Activated T-helper 17 cell treated with anti-CD3 and anti-CD28 coated beads, Interleukin-2, amount 50 U/mL, for 72 hours (primary cell): ENCODE measurements at regions not wholly inside any gene's neighbourhood (a gene's known extent, or its start where the extent isn't known, plus 50 kb on each side); places are given as distances from the start of the nearest gene placed in this dataset.
"Not testable (repeated sequence)": the region's sequence is repeated elsewhere in the genome, so short reads cannot be mapped to it uniquely, and the experiment has no call there.

Experiments
- ATAC-seq: fragments of 150-1000 bp; cut with Tn5 transposase; replicated peaks from 2 replicates; pipeline ENCODE4 v1.10.0; 2021; ENCODE audit warnings: mild to moderate bottlenecking, moderate library complexity
- H3K27ac Mint-ChIP-seq: one replicate; pipeline ENCODE4 v1.8.0; 2022; ENCODE audit warnings: mixed read lengths
- H3K27me3 Mint-ChIP-seq: one replicate; pipeline ENCODE4 v1.8.0; 2022; ENCODE audit warnings: mixed read lengths
- H3K36me3 Mint-ChIP-seq: one replicate; pipeline ENCODE4 v1.8.0; 2022; ENCODE audit warnings: low read depth, mild to moderate bottlenecking, mixed read lengths
- H3K4me1 Mint-ChIP-seq: one replicate; pipeline ENCODE4 v1.8.0; 2022; ENCODE audit warnings: mixed read lengths
- H3K4me3 Mint-ChIP-seq: one replicate; pipeline ENCODE4 v1.8.0; 2022; ENCODE audit warnings: mild to moderate bottlenecking, mixed read lengths
- H3K9me3 Mint-ChIP-seq: one replicate; pipeline ENCODE4 v1.8.0; 2022; ENCODE audit warnings: mixed read lengths

- Mint-ChIP-seq H3K27ac (no peak overlapping the region), H3K4me3 (no peak overlapping the region), H3K4me1 (no peaks in the 10 kb centered on the region), H3K36me3 (no peaks in the 10 kb centered on the region), H3K27me3 (no peaks in the 10 kb centered on the region), H3K9me3 (peaks cover 20% of the 10 kb centered on the region)
- no peak for ATAC-seq
Measured at GRCh38 chr5:100682625-100683024, 147.5 kb downstream of the FAM174A start.

- Mint-ChIP-seq H3K27me3 (no peaks in the 10 kb centered on the region), H3K36me3 (no peaks in the 10 kb centered on the region), H3K27ac (no peak overlapping the region), H3K4me1 (no peaks in the 10 kb centered on the region), H3K9me3 (peaks cover 20% of the 10 kb centered on the region), H3K4me3 (no peak overlapping the region)
- ATAC-seq = no peak
Measured at GRCh38 chr5:100683881-100684280, 148.7 kb downstream of the FAM174A start.

DNA sequence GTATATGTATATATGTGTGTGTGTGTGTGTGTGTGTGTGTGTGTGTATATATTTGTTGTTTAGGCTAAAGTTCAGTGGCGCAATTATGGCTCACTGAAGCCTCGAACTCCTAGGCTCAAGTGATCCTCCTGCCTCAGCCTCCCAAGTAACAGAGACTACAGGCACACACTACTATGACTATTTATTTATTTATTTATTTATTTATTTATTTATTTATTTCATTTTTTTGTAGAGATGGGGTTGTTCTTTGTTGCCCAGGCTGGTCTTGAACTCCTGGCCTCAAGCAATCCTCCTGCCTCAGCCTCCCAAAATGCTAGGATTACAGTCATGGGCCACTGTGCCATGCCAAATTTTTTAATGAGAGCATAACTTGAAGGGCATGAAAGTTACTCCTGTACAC is 149.9 kb downstream of the FAM174A start:
- H3K36me3 Mint-ChIP-seq, ATAC-seq, H3K4me3 Mint-ChIP-seq, H3K27me3 Mint-ChIP-seq, H3K27ac Mint-ChIP-seq, H3K4me1 Mint-ChIP-seq: not testable (repeated sequence)
- peaks cover 12% of the 10 kb centered on the region for H3K9me3 Mint-ChIP-seq

- not testable (repeated sequence) for H3K9me3 Mint-ChIP-seq, H3K27me3 Mint-ChIP-seq, H3K27ac Mint-ChIP-seq, H3K4me1 Mint-ChIP-seq, H3K36me3 Mint-ChIP-seq, H3K4me3 Mint-ChIP-seq, ATAC-seq
Measured at GRCh38 chr5:100688834-100689233, 153.7 kb downstream of the FAM174A start.

GRCh38 chr5:100690036-100690560 is 154.9 kb downstream of the FAM174A start:
- Mint-ChIP-seq H3K4me1 (no peaks in the 10 kb centered on the region), H3K4me3 (no peak overlapping the region), H3K27ac (no peak overlapping the region), H3K27me3 (no peaks in the 10 kb centered on the region), H3K36me3 (no peaks in the 10 kb centered on the region), H3K9me3 (no peaks in the 10 kb centered on the region)
- no peak for ATAC-seq

- H3K27me3 Mint-ChIP-seq = no peaks in the 10 kb centered on the region
- H3K4me1 Mint-ChIP-seq = no peaks in the 10 kb centered on the region
- no peak for ATAC-seq
Measured at GRCh38 chr5:100691085-100691484, 155.9 kb downstream of the FAM174A start.

GRCh38 chr5:100691548-100691947 is 156.4 kb downstream of the FAM174A start:
- Mint-ChIP-seq H3K4me3 (no peak overlapping the region), H3K27ac (no peak overlapping the region), H3K4me1 (no peaks in the 10 kb centered on the region), H3K9me3 (no peaks in the 10 kb centered on the region), H3K27me3 (no peaks in the 10 kb centered on the region), H3K36me3 (no peaks in the 10 kb centered on the region)
- ATAC-seq = no peak

More at GRCh38 chr5:100691085-100691484, 155.9 kb downstream of the FAM174A start:
- no peak overlapping the region for H3K4me3 Mint-ChIP-seq
- H3K9me3 Mint-ChIP-seq = no peaks in the 10 kb centered on the region
- no peak overlapping the region for H3K27ac Mint-ChIP-seq
- H3K36me3 Mint-ChIP-seq = no peaks in the 10 kb centered on the region

- H3K4me1 Mint-ChIP-seq = no peaks in the 10 kb centered on the region
- H3K9me3 Mint-ChIP-seq = no peaks in the 10 kb centered on the region
- H3K36me3 Mint-ChIP-seq = no peaks in the 10 kb centered on the region
- H3K27me3 Mint-ChIP-seq = no peaks in the 10 kb centered on the region
- no peak for ATAC-seq
- H3K27ac Mint-ChIP-seq = no peak overlapping the region
- H3K4me3 Mint-ChIP-seq = no peak overlapping the region
Measured at GRCh38 chr5:100693481-100693880, 158.3 kb downstream of the FAM174A start.

GRCh38 chr5:100694100-100694499 is 158.9 kb downstream of the FAM174A start:
- Mint-ChIP-seq H3K36me3 (no peaks in the 10 kb centered on the region), H3K4me1 (no peaks in the 10 kb centered on the region), H3K27ac (no peak overlapping the region), H3K4me3 (no peak overlapping the region), H3K27me3 (no peaks in the 10 kb centered on the region), H3K9me3 (no peaks in the 10 kb centered on the region)
- ATAC-seq = no peak

DNA sequence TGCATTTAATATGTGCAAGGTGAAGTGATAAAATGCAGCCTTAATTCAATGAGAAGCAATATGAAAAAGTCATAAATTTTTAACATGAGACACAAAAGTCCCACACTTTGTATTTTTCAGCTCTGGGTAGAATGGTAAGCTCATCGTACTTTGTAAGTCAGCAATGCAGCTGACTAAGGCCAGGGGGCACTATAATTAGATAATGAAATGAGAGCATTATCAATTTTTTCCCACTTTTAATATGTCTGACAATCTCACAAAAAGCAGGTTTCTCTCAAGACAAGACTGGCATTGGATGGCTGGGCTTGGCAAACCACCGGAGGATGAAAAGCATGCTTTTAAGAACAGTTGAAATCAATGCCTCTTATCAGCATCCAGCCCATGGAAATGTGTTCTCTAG is 162.8 kb downstream of the FAM174A start:
- Mint-ChIP-seq H3K36me3 (no peaks in the 10 kb centered on the region), H3K27me3 (no peaks in the 10 kb centered on the region), H3K9me3 (peaks cover 4% of the 10 kb centered on the region), H3K4me1 (no peaks in the 10 kb centered on the region), H3K4me3 (no peak overlapping the region), H3K27ac (no peak overlapping the region)
- no peak for ATAC-seq

DNA sequence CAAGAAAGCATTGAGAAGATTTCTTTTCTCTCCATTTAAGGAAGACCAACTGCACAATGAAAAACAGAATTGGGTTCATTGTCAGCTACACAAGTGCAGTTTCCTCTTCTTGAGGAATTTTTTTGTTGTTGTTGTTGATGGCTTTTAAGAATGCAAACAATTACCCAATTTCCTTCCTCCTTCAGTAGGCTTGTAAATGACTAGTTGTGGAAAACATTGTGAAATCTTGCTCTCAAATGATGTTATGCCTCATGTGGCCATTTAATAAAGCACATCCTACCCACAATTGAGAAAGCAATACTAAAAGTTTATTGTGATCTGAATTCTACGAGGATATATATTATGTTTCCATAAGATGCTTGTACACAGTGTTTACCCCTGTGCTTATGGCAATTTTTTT is 171.6 kb downstream of the FAM174A start:
- no peak for ATAC-seq
- Mint-ChIP-seq H3K27me3 (no peaks in the 10 kb centered on the region), H3K9me3 (no peaks in the 10 kb centered on the region), H3K4me1 (no peaks in the 10 kb centered on the region), H3K36me3 (no peaks in the 10 kb centered on the region), H3K27ac (no peak overlapping the region), H3K4me3 (no peak overlapping the region)

DNA sequence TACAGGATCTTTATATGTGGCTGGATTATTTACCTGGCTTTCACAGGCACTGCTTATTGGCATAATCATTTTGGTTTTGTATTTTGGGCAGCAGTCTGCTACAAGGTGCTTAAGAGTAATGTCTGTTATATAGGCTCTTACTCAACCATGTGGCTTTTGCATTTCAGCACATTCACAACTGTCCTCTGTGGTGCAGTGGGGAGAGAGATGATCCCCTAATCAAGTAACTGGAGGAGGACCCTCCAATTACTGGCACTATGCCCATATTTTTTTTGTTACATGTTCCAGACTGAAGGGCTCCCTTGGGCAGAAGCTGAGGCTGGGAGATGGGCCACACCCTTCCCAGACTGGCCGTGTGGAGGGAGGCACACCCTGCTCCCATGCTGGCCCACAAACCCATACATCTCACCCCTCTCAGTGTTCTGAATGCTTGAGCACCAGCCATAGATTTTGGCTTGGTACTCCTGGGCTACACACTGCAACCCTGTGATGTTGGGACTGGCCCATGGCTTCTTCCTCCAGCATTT is 173.5 kb downstream of the FAM174A start:
- Mint-ChIP-seq H3K4me1 (no peaks in the 10 kb centered on the region), H3K36me3 (no peaks in the 10 kb centered on the region), H3K9me3 (no peaks in the 10 kb centered on the region), H3K27me3 (no peaks in the 10 kb centered on the region), H3K4me3 (no peak overlapping the region), H3K27ac (no peak overlapping the region)
- ATAC-seq = no peak

DNA sequence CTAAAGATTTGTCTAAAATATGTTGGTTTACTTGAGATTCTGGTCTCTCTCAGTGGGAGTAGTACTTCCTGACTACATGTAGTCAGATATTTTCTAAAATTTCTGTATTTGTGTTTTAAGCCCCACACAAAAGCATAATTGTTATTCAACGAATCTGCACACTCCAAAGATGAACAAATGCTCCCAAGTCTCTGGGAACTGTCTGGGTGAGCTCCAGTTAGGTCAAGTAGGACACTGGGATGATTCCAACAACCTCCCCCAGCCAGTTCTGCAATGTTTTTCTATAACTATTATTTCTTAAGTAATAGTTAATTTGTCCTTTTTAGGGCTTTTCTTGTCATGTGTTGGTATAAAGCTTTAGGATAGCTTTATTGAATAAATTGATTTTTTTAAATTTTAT is 174.6 kb downstream of the FAM174A start:
- no peak overlapping the region for H3K4me3 Mint-ChIP-seq
- H3K27ac Mint-ChIP-seq = no peak overlapping the region
- H3K9me3 Mint-ChIP-seq = no peaks in the 10 kb centered on the region
- H3K27me3 Mint-ChIP-seq = no peaks in the 10 kb centered on the region
- H3K36me3 Mint-ChIP-seq = no peaks in the 10 kb centered on the region
- H3K4me1 Mint-ChIP-seq = no peaks in the 10 kb centered on the region
- no peak for ATAC-seq

DNA sequence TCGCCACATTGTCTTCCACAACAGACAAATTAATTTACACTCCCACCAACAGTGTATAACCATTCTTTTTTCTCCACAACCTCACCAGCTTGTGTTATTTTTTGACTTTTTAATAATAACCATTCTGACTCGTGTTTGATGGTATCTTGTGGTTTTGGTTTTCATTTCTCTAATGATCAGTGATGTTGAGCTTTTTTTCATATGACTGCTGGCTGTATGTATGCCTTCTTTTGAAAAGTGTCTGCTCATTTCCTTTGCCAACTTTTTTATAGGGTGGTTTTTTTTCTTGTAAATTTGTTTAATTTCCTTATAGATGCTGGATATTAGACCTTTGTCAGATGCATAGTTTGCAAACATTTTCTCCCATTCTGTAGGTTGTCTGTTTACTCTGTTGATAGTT is 179.6 kb downstream of the FAM174A start:
- H3K4me1 Mint-ChIP-seq, ATAC-seq, H3K27me3 Mint-ChIP-seq, H3K36me3 Mint-ChIP-seq, H3K4me3 Mint-ChIP-seq, H3K9me3 Mint-ChIP-seq, H3K27ac Mint-ChIP-seq: not testable (repeated sequence)

GRCh38 chr5:100722657-100723056 is 180.4 kb downstream of the ST8SIA4 start:
- H3K36me3 Mint-ChIP-seq = no peaks in the 10 kb centered on the region
- H3K4me3 Mint-ChIP-seq = no peak overlapping the region
- H3K4me1 Mint-ChIP-seq = no peaks in the 10 kb centered on the region
- H3K9me3 Mint-ChIP-seq = no peaks in the 10 kb centered on the region
- H3K27ac Mint-ChIP-seq = no peak overlapping the region
- no peak for ATAC-seq
- no peaks in the 10 kb centered on the region for H3K27me3 Mint-ChIP-seq

- Mint-ChIP-seq H3K36me3 (no peaks in the 10 kb centered on the region), H3K9me3 (no peaks in the 10 kb centered on the region), H3K4me1 (no peaks in the 10 kb centered on the region), H3K27ac (no peak overlapping the region), H3K4me3 (no peak overlapping the region), H3K27me3 (no peaks in the 10 kb centered on the region)
- no peak for ATAC-seq
Measured at GRCh38 chr5:100723229-100723628, 179.9 kb downstream of the ST8SIA4 start.
